Pancreas (tissue), 10 donors: ENCODE measurements at regions not wholly inside any gene's neighbourhood (a gene's known extent, or its start where the extent isn't known, plus 50 kb on each side); places are given as distances from the start of the nearest gene placed in this dataset.

Source experiments
- ATAC-seq, 4 donors: fragments of 200-7000 bp; cut with Tn5 transposase; one replicate each; pipeline versions ENCODE4 v1.8.0 to v1.9.1; 2020; ENCODE audit warnings: mild to moderate bottlenecking in 4 of 4, moderate library complexity in 4 of 4
- DNase-seq, 6 donors: peaks; one replicate each; pipeline ENCODE4 v3.0.0-alpha.2; 2020
- FAIRE-seq: peaks from 2 replicates; lab custom pipeline; 2012; peaks lifted over from hg19 to GRCh38; lab: Jason Lieb, UNC
- H3K27ac ChIP-seq, 4 donors: fragments of 200-600 bp; sonication (generic); 1 replicate in 3 of 4; 2 replicates in 1 of 4; pipeline versions ENCODE4 v1.5.0 to v1.8.0; 2020
- H3K27me3 ChIP-seq, 4 donors: fragments of 200-600 bp; one replicate each; pipeline ENCODE4 v1.8.0; 2021
- H3K36me3 ChIP-seq, 3 donors: fragments of 200-600 bp; sonication (generic) in 1 of 3; one replicate each; pipeline versions ENCODE4 v1.5.0 to v1.8.0; 2020 to 2021
- H3K4me1 ChIP-seq, 3 donors: fragments of 200-600 bp; one replicate each; pipeline ENCODE4 v1.8.0; 2021
- H3K4me3 ChIP-seq, 4 donors: fragments of 200-600 bp; sonication (generic) in 2 of 4; one replicate each; pipeline versions ENCODE4 v1.5.0 to v1.8.0; 2020 to 2021
- H3K9me3 ChIP-seq, 4 donors: fragments of 200-600 bp; one replicate each; pipeline ENCODE4 v1.8.0; 2021
- CTCF ChIP-seq, 4 donors: fragments of 200-600 bp; sonication (generic) in 3 of 4; IDR thresholded peaks; one replicate each; pipeline versions ENCODE4 v1.5.0 to v1.8.0; 2021; ENCODE audit warnings: antibody characterized with exemption in 4 of 4
- WGBS, 2 donors: extraction: QIAGEN DNeasy Blood & Tissue Kit; methylation state at CpG; one replicate each; pipeline ENCODE4 v1.1.7; 2013; 5-methylcytosine and 5-hydroxymethylcytosine counted together
- intact Hi-C, 3 donors: fragments of 100-400 bp; cut with DNase I; formaldehyde crosslinking; loops; one replicate each; pipeline versions ENCODE4 v1.11.1 to v1.14.2; 2022
- donor health status: healthy with polysubstance abuse.
- donor health status: DM: no; HTN: no; CAD: no; lungs with moderate emphysema.
- donor health status: DM: no; HTN: no; CAD: no.
- donor health status: control.
- donor health status: control.
- donor health status: Bipolar disorder and iron deficiency.
- donor health status: DM: yes; HTN: yes; CAD: no.
- donor health status: DM: no; HTN: no; CAD: no.
- donor health status: DM: no; HTN: no; CAD: no.
- donor health status: DM: yes; HTN: yes; CAD: no.

DNA sequence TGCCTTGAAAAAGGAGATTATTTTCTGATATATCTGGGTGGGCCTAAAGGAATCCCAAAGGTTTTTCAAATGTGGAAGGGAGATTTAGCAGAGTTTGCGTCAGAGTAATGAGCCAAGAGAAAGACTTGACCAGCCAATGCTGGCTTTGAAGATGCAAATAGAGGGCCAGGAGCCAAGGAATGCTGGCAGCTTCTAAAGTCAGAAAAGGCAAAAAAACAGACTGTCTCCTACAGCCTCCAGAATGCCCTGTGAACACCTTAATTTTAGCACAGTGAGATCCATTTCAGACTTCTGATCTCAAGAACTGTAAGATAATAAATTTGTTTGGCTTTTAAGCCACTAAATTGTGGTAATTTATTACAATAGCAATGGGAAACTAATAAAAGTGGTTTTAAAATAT lies 122.6 kb upstream of the FREM1 start:
- no peak for FAIRE-seq
- no peak for DNase-seq
- no peak for TF ChIP-seq CTCF (IDR thresholded peaks at IDR 0.05)
- H3K4me1 ChIP-seq = no peaks in the 10 kb centered on the region
- no peak for ATAC-seq
- 91 to 94% methylated on average over 1 of the region's 1 CpG for WGBS, 2 donors
- H3K27ac ChIP-seq = no peak overlapping the region
- no peak overlapping the region for H3K4me3 ChIP-seq
- intact Hi-C loops = no loop called here
- H3K27me3 ChIP-seq = no peaks in the 10 kb centered on the region
- no peaks in the 10 kb centered on the region for H3K36me3 ChIP-seq
- H3K9me3 ChIP-seq = no peaks in the 10 kb centered on the region

- Histone ChIP-seq H3K36me3 (no peaks in the 10 kb centered on the region), H3K4me3 (no peak overlapping the region), H3K4me1 (no peaks in the 10 kb centered on the region), H3K27ac (no peak overlapping the region), H3K9me3 (no peaks in the 10 kb centered on the region), H3K27me3 (no peaks in the 10 kb centered on the region)
- FAIRE-seq = no peak
- intact Hi-C loops = no loop called here
- DNase-seq = no peak
- 77 to 97% methylated on average over 1 of the region's 1 CpG for WGBS, 2 donors
- no peak for TF ChIP-seq CTCF (IDR thresholded peaks at IDR 0.05)
- no peak for ATAC-seq
Measured at GRCh38 chr9:15021146-15021545, 110.9 kb upstream of the FREM1 start.

DNA sequence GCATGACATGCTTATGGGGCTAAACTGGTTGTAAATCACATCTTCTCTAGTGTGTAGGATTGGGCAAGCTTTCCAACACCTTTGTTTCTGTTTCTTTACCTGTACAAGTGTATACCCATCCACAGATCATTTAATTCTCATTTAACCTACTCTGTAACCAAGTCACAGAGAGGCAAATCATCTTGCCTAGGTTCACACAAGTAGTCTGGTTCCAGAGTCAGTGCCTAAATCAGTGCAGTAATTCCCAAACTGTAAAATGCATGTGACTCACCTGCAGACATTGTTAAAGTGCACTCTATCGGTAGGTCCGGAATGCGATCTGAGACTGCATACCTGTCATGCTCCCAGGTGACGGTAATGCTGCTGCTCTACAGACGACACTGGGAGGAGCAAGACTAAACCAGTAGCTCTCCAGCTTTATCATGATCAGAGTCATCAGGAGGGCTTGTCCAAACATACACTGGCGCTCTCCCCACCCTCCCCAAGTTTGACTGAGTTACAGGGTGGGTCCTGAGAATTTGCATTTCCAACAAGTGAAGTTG lies 107.9 kb upstream of the FREM1 start:
- intact Hi-C loops = no loop called here
- WGBS, 2 donors = 83 to 89% methylated on average over 6 of the region's 6 CpGs
- Histone ChIP-seq H3K27ac (no peak overlapping the region), H3K4me1 (no peaks in the 10 kb centered on the region), H3K9me3 (no peaks in the 10 kb centered on the region), H3K4me3 (no peak overlapping the region), H3K36me3 (no peaks in the 10 kb centered on the region), H3K27me3 (no peaks in the 10 kb centered on the region)
- no peak for TF ChIP-seq CTCF (IDR thresholded peaks at IDR 0.05)
- DNase-seq = no peak
- ATAC-seq = no peak
- FAIRE-seq = no peak

DNA sequence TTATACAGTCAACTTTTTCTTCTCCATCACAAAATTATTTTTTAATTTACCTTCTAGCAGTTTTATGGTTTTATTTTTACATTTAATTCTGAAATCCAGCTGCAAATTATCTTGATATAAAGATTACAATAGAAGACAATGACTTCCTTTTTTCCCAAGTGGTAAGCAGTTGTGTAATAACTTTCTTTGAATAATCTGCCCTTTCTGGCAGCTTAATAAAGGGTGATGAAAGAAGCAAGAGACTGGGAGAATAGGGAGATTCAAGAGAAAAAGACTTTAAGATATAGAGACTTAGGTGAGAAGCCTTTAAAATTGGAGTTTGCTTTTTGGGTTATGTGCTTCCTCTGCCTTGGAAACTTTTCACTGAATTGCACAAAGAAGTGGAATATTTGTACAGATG lies 100.4 kb upstream of the FREM1 start:
- FAIRE-seq (no peak), ATAC-seq (no peak), DNase-seq (no peak)
- no peak overlapping the region for H3K4me3 ChIP-seq
- H3K27me3 ChIP-seq = no peaks in the 10 kb centered on the region
- H3K9me3 ChIP-seq = no peaks in the 10 kb centered on the region
- H3K36me3 ChIP-seq = no peaks in the 10 kb centered on the region
- no peaks in the 10 kb centered on the region for H3K4me1 ChIP-seq
- TF ChIP-seq CTCF (IDR thresholded peaks at IDR 0.05) = no peak
- intact Hi-C loops = no loop called here
- H3K27ac ChIP-seq = no peak overlapping the region

DNA sequence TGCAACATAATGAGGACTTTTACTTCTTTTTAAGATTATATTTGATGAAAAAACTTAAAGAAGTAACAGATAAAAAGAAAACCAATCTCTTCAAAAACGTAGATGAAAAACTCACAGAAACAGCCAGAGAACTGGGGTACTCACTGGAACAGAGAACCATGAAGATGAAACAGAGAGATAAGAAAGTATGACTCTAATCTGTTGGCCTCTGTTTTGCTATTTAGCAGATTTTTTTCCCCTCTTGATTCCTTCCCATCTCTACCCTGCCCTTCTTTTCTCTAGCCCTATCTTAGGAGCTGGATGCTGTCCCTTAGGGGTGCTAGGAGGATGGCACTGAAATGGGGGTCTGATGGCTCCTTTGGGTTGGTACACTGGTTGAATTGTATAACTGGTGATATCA lies 97.5 kb upstream of the FREM1 start:
- H3K4me3 ChIP-seq = no peak overlapping the region
- H3K36me3 ChIP-seq = no peaks in the 10 kb centered on the region
- H3K27ac ChIP-seq = no peak overlapping the region
- intact Hi-C loops = no loop called here
- FAIRE-seq (no peak), DNase-seq (no peak), ATAC-seq (no peak)
- no peaks in the 10 kb centered on the region for H3K9me3 ChIP-seq
- 43 to 69% methylated on average over 1 of the region's 1 CpG for WGBS, 2 donors
- no peaks in the 10 kb centered on the region for H3K4me1 ChIP-seq
- TF ChIP-seq CTCF (IDR thresholded peaks at IDR 0.05) = no peak
- H3K27me3 ChIP-seq = no peaks in the 10 kb centered on the region
